ENCODE measurements at regions not wholly inside any gene's neighbourhood (a gene's known extent, or its start where the extent isn't known, plus 50 kb on each side); places are given as distances from the start of the nearest gene placed in this dataset.

GRCh38 chr20:58102744-58103516 lies 125.5 kb downstream of the ANKRD60 start:
- ATAC-seq (no peak), DNase-seq (no peak)
- H3K4me3 ChIP-seq = no peak overlapping the region
- no peaks in the 10 kb centered on the region for H3K4me1 ChIP-seq
- H3K27ac ChIP-seq = no peak overlapping the region
- no peak for TF ChIP-seq CTCF (IDR thresholded peaks at IDR 0.05)
- intact Hi-C loops (cut with DNase I) = no loop called here
- H3K36me3 ChIP-seq = no peaks in the 10 kb centered on the region
- H3K27me3 ChIP-seq (ENCODE audit: low read depth) = no peaks in the 10 kb centered on the region
- no peaks in the 10 kb centered on the region for H3K9me3 ChIP-seq

- DNase-seq = no peak
- Histone ChIP-seq H3K36me3 (no peaks in the 10 kb centered on the region), H3K27ac (no peak overlapping the region), H3K27me3 (ENCODE audit: low read depth) (no peaks in the 10 kb centered on the region), H3K4me1 (no peaks in the 10 kb centered on the region), H3K9me3 (no peaks in the 10 kb centered on the region), H3K4me3 (no peak overlapping the region)
- TF ChIP-seq CTCF (IDR thresholded peaks at IDR 0.05) = no peak
- intact Hi-C loops (cut with DNase I) = no loop called here
- no peak for ATAC-seq
Observed at GRCh38 chr20:58102261-58102660, 126.2 kb downstream of the ANKRD60 start.

GRCh38 chr20:58100731-58101356 lies 127.6 kb downstream of the ANKRD60 start:
- ATAC-seq (no peak), DNase-seq (no peak)
- Histone ChIP-seq H3K27ac (no peak overlapping the region), H3K4me1 (no peaks in the 10 kb centered on the region), H3K4me3 (no peak overlapping the region), H3K36me3 (no peaks in the 10 kb centered on the region), H3K9me3 (no peaks in the 10 kb centered on the region), H3K27me3 (ENCODE audit: low read depth) (no peaks in the 10 kb centered on the region)
- TF ChIP-seq CTCF (IDR thresholded peaks at IDR 0.05) = no peak
- intact Hi-C loops (cut with DNase I) = no loop called here

GRCh38 chr20:58099956-58100730 lies 128.3 kb downstream of the ANKRD60 start:
- intact Hi-C loops (cut with DNase I) = no loop called here
- no peaks in the 10 kb centered on the region for H3K9me3 ChIP-seq

More at GRCh38 chr20:58099956-58100730, 128.3 kb downstream of the ANKRD60 start:
- H3K4me3 ChIP-seq = no peak overlapping the region
- ATAC-seq (no peak), DNase-seq (no peak)
- no peak overlapping the region for H3K27ac ChIP-seq
- H3K36me3 ChIP-seq = no peaks in the 10 kb centered on the region
- H3K4me1 ChIP-seq = no peaks in the 10 kb centered on the region
- H3K27me3 ChIP-seq (ENCODE audit: low read depth) = no peaks in the 10 kb centered on the region
- TF ChIP-seq CTCF (IDR thresholded peaks at IDR 0.05) = no peak
